ENCODE measurements at regions not wholly inside any gene's neighbourhood (a gene's known extent, or its start where the extent isn't known, plus 50 kb on each side); places are given as distances from the start of the nearest gene placed in this dataset.

- in situ Hi-C loops (cut with MboI; ENCODE audit: low pct_unique_long_range_greater_than_20kb, low sequenced_read_pairs, unreplicated experiment) = no loop called here
- no peak for TF ChIP-seq CTCF (IDR thresholded peaks at IDR 0.05; ENCODE audit: extremely low read depth, insufficient read depth, missing control alignments)
Measured at GRCh38 chr5:166936351-166936750, 1355.1 kb upstream of the WWC1 start.

GRCh38 chr5:166938071-166938470 lies 1353.4 kb upstream of the WWC1 start:
- no peak for TF ChIP-seq CTCF (IDR thresholded peaks at IDR 0.05; ENCODE audit: extremely low read depth, insufficient read depth, missing control alignments)
- no peak for DNase-seq (ENCODE audit: low spot score)
- in situ Hi-C loops (cut with MboI; ENCODE audit: low pct_unique_long_range_greater_than_20kb, low sequenced_read_pairs, unreplicated experiment) = no loop called here

More at GRCh38 chr5:166936351-166936750, 1355.1 kb upstream of the WWC1 start:
- DNase-seq (ENCODE audit: low spot score) = no peak

GRCh38 chr5:166942948-166943347 lies 1348.5 kb upstream of the WWC1 start:
- in situ Hi-C loops (cut with MboI; ENCODE audit: low pct_unique_long_range_greater_than_20kb, low sequenced_read_pairs, unreplicated experiment) = no loop called here
- TF ChIP-seq CTCF (IDR thresholded peaks at IDR 0.05; ENCODE audit: extremely low read depth, insufficient read depth, missing control alignments) = no peak
- no peak for DNase-seq (ENCODE audit: low spot score)

GRCh38 chr5:166947045-166947444 lies 1344.4 kb upstream of the WWC1 start:
- no peak for TF ChIP-seq CTCF (IDR thresholded peaks at IDR 0.05; ENCODE audit: extremely low read depth, insufficient read depth, missing control alignments)
- in situ Hi-C loops (cut with MboI; ENCODE audit: low pct_unique_long_range_greater_than_20kb, low sequenced_read_pairs, unreplicated experiment) = no loop called here
- no peak for DNase-seq (ENCODE audit: low spot score)

- DNase-seq (ENCODE audit: low spot score) = no peak
- in situ Hi-C loops (cut with MboI; ENCODE audit: low pct_unique_long_range_greater_than_20kb, low sequenced_read_pairs, unreplicated experiment) = no loop called here
- TF ChIP-seq CTCF (IDR thresholded peaks at IDR 0.05; ENCODE audit: extremely low read depth, insufficient read depth, missing control alignments) = no peak
Measured at GRCh38 chr5:166948679-166949078, 1342.8 kb upstream of the WWC1 start.

GRCh38 chr5:166952048-166952447 lies 1339.4 kb upstream of the WWC1 start:
- in situ Hi-C loops (cut with MboI; ENCODE audit: low pct_unique_long_range_greater_than_20kb, low sequenced_read_pairs, unreplicated experiment) = no loop called here
- no peak for TF ChIP-seq CTCF (IDR thresholded peaks at IDR 0.05; ENCODE audit: extremely low read depth, insufficient read depth, missing control alignments)
- no peak for DNase-seq (ENCODE audit: low spot score)

GRCh38 chr5:166957782-166958181 lies 1333.7 kb upstream of the WWC1 start:
- in situ Hi-C loops (cut with MboI; ENCODE audit: low pct_unique_long_range_greater_than_20kb, low sequenced_read_pairs, unreplicated experiment) = no loop called here
- no peak for DNase-seq (ENCODE audit: low spot score)
- TF ChIP-seq CTCF (IDR thresholded peaks at IDR 0.05; ENCODE audit: extremely low read depth, insufficient read depth, missing control alignments) = no peak
